ENCODE measurements at regions not wholly inside any gene's neighbourhood (a gene's known extent, or its start where the extent isn't known, plus 50 kb on each side); places are given as distances from the start of the nearest gene placed in this dataset.

GRCh38 chr11:127601578-127601977 is 601.0 kb upstream of the KIRREL3 start:
- Mint-ChIP-seq H3K27ac (ENCODE audit: unreplicated experiment) (no peak overlapping the region), H3K9me3 (ENCODE audit: unreplicated experiment) (no peaks in the 10 kb centered on the region), H3K36me3 (ENCODE audit: low read depth, unreplicated experiment) (no peaks in the 10 kb centered on the region), H3K27me3 (ENCODE audit: low read depth, unreplicated experiment) (peaks cover 4% of the 10 kb centered on the region), H3K4me1 (ENCODE audit: low read depth, unreplicated experiment) (no peaks in the 10 kb centered on the region), H3K4me3 (ENCODE audit: unreplicated experiment) (no peak overlapping the region)
- Histone ChIP-seq H3K9ac (ENCODE audit: low read length) (no peak overlapping the region), H2AFZ (ENCODE audit: low read depth, low read length) (no peak overlapping the region), H3K36me3 (ENCODE audit: insufficient read depth, low read length) (no peaks in the 10 kb centered on the region), H3K4me1 (ENCODE audit: insufficient read depth, low read length) (no peaks in the 10 kb centered on the region), H3K4me2 (ENCODE audit: low read length) (no peak overlapping the region), H4K20me1 (ENCODE audit: insufficient read depth, low read length) (no peaks in the 10 kb centered on the region), H3K27me3 (ENCODE audit: insufficient read depth, low read length) (no peaks in the 10 kb centered on the region), H3K79me2 (ENCODE audit: insufficient read depth, low read length) (no peaks in the 10 kb centered on the region), H3K27ac (ENCODE audit: low read depth, low read length) (no peak overlapping the region), H3K4me3 (ENCODE audit: insufficient read depth, low read depth, low read length) (no peak overlapping the region), H3K9me3 (ENCODE audit: insufficient read depth, low read depth, low read length) (no peaks in the 10 kb centered on the region)
- DNase-seq (ENCODE audit: low read depth), result no peak
- TF ChIP-seq CTCF (IDR thresholded peaks at IDR 0.05; ENCODE audit: insufficient read depth, low read depth, low read length), result no peak
- FAIRE-seq, result no peak

GRCh38 chr11:127600674-127601073 is 600.1 kb upstream of the KIRREL3 start:
- no peak overlapping the region for H3K9ac ChIP-seq (ENCODE audit: low read length)
- H3K27me3 ChIP-seq (ENCODE audit: insufficient read depth, low read length), result no peaks in the 10 kb centered on the region
- H3K9me3 ChIP-seq (ENCODE audit: insufficient read depth, low read depth, low read length), result no peaks in the 10 kb centered on the region
- no peaks in the 10 kb centered on the region for H3K4me1 ChIP-seq (ENCODE audit: insufficient read depth, low read length)
- Mint-ChIP-seq H3K4me3 (ENCODE audit: unreplicated experiment) (no peak overlapping the region), H3K36me3 (ENCODE audit: low read depth, unreplicated experiment) (no peaks in the 10 kb centered on the region), H3K4me1 (ENCODE audit: low read depth, unreplicated experiment) (no peaks in the 10 kb centered on the region), H3K9me3 (ENCODE audit: unreplicated experiment) (no peaks in the 10 kb centered on the region), H3K27me3 (ENCODE audit: low read depth, unreplicated experiment) (peaks cover 5% of the 10 kb centered on the region), H3K27ac (ENCODE audit: unreplicated experiment) (no peak overlapping the region)
- H4K20me1 ChIP-seq (ENCODE audit: insufficient read depth, low read length), result no peaks in the 10 kb centered on the region
- no peak for TF ChIP-seq EZH2 (IDR thresholded peaks at IDR 0.05; ENCODE audit: insufficient read depth, low read length)
- no peak for TF ChIP-seq CTCF (IDR thresholded peaks at IDR 0.05; ENCODE audit: insufficient read depth, low read depth, low read length)
- no peak overlapping the region for H3K27ac ChIP-seq (ENCODE audit: low read depth, low read length)
- H2AFZ ChIP-seq (ENCODE audit: low read depth, low read length), result no peak overlapping the region
- H3K36me3 ChIP-seq (ENCODE audit: insufficient read depth, low read length), result no peaks in the 10 kb centered on the region
- no peak overlapping the region for H3K4me3 ChIP-seq (ENCODE audit: insufficient read depth, low read depth, low read length)
- H3K4me2 ChIP-seq (ENCODE audit: low read length), result no peak overlapping the region
- H3K79me2 ChIP-seq (ENCODE audit: insufficient read depth, low read length), result no peaks in the 10 kb centered on the region
- DNase-seq (ENCODE audit: low read depth), result no peak
- FAIRE-seq, result no peak

- FAIRE-seq (no peak), DNase-seq (ENCODE audit: low read depth) (no peak)
- Mint-ChIP-seq H3K9me3 (ENCODE audit: unreplicated experiment) (no peaks in the 10 kb centered on the region), H3K27ac (ENCODE audit: unreplicated experiment) (no peak overlapping the region), H3K27me3 (ENCODE audit: low read depth, unreplicated experiment) (peaks cover 5% of the 10 kb centered on the region), H3K4me1 (ENCODE audit: low read depth, unreplicated experiment) (no peaks in the 10 kb centered on the region), H3K36me3 (ENCODE audit: low read depth, unreplicated experiment) (no peaks in the 10 kb centered on the region), H3K4me3 (ENCODE audit: unreplicated experiment) (no peak overlapping the region)
- H3K27me3 ChIP-seq (ENCODE audit: insufficient read depth, low read length), result no peaks in the 10 kb centered on the region
- TF ChIP-seq EZH2 (IDR thresholded peaks at IDR 0.05; ENCODE audit: insufficient read depth, low read length) (no peak), CTCF (IDR thresholded peaks at IDR 0.05; ENCODE audit: insufficient read depth, low read depth, low read length) (no peak)
- no peaks in the 10 kb centered on the region for H4K20me1 ChIP-seq (ENCODE audit: insufficient read depth, low read length)
- no peak overlapping the region for H3K4me2 ChIP-seq (ENCODE audit: low read length)
- H3K9me3 ChIP-seq (ENCODE audit: insufficient read depth, low read depth, low read length), result no peaks in the 10 kb centered on the region
- no peak overlapping the region for H3K9ac ChIP-seq (ENCODE audit: low read length)
- no peak overlapping the region for H2AFZ ChIP-seq (ENCODE audit: low read depth, low read length)
- H3K4me3 ChIP-seq (ENCODE audit: insufficient read depth, low read depth, low read length), result no peak overlapping the region
- no peaks in the 10 kb centered on the region for H3K4me1 ChIP-seq (ENCODE audit: insufficient read depth, low read length)
- H3K36me3 ChIP-seq (ENCODE audit: insufficient read depth, low read length), result no peaks in the 10 kb centered on the region
- no peaks in the 10 kb centered on the region for H3K79me2 ChIP-seq (ENCODE audit: insufficient read depth, low read length)
- H3K27ac ChIP-seq (ENCODE audit: low read depth, low read length), result no peak overlapping the region
Observed at GRCh38 chr11:127598476-127598875, 597.9 kb upstream of the KIRREL3 start.

Measured in astrocyte (in vitro differentiated cells and primary cell).